HG02852 (cell line): ENCODE measurements at regions not wholly inside any gene's neighbourhood (a gene's known extent, or its start where the extent isn't known, plus 50 kb on each side); places are given as distances from the start of the nearest gene placed in this dataset.
"Not testable (repeated sequence)": the region's sequence is repeated elsewhere in the genome, so short reads cannot be mapped to it uniquely, and the experiment has no call there.

ENCODE experiments used
- ATAC-seq: cut with Tn5 transposase; IDR thresholded peaks from one replicate; pipeline ENCODE4 v1.9.1; 2021; ENCODE audit warnings: mild to moderate bottlenecking, moderate library complexity; ENCODE audit not compliant: unreplicated experiment

DNA sequence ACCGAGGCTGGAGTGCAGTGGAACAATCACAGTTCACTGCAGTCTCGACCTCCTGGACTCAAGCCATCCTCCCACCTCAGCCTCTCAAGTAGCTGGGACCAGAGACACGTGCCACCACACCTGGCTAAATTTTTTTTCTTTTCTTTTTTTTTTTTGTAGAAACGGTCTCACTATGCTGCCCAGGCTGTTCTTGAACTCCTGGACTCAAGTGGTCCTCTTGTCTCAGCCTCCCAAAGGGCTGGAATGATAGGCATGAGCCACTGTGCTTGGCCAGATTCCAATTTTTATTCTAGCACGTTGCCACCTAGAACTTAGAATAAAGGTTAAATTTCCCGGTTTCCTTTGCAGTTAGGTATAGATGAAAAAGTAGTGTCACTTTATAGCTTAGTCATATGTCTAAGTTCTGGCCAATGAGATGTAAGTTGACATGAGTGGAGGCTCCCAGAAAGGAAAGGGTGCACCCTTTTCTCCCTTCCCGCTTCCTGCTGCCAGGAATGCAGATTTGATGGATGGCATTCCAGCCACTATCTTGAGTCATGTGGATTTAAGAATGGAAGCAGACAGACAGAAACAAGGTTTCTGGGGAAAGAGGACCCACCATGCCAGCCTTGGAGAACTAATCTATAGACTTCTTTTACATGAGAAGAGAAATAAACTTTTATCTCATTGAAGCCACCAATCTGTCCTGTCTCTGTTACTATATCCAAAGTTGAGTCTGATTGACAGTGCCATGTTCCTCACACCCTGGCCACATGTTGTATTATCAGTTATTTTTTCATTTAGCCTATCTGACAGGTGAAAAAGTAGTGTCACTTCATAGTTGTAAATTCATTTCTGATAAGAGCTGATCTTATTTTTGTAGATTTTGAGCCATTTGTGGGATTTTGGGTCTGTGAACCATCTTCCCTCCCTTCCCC lies 60.6 kb upstream of the NCOA3 start:
- no peak for ATAC-seq

DNA sequence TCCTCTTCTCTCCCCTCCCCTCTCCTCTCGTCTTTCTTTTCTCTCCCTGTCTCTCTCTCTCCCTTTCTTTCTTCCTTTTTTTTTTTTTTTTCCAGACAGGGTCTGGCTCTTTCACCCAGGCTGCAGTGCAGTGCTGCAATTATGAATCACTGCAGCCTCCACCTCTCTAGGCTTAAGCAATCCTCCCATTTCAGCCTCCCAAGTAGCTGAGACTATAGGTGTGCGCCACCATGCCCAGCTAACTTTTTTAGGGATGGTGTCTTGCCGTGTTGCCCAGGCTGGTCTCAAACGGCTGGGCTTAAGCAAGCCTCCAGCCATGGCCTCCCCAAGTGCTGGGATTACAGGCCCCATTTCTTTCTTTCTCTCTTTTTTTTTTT lies 59.9 kb upstream of the NCOA3 start:
- ATAC-seq, result no peak

DNA sequence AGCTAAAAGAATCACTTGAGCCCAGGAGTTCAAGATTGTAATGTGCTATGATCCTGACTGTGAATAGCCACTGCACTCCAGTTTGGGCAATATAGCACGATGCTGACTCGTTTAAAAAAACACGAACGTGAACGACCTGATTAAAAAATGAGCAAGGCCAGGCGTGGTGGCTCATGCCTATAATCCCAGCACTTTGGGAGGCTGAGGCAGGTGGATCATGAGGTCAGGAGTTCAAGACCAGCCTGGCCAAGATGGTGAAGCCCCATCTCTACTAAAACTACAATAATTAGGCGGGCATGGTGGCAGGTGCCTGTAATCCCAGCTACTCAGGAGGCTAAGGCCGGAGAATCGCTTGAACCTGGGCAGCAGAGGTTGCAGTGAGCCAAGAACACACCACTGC lies 58.6 kb upstream of the NCOA3 start:
- not testable (repeated sequence) for ATAC-seq

DNA sequence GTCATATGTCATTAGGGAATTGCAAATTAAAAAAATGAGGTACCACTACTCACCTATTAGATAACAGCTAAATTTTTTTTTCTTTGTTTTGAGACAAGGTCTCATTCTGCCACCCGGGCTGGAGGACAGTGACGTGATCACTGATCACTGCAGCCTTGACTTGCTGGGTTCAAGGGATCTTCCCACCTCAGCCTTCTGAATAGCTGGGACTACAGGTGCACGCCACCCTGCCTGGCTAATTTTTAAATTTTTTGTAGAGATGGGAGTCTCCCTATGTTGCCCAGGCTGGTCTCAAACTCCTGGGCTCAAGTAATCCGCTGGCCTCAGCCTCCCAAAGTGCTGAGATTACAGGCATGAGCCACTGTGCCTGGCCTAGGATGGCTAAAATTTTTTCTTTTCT lies 57.1 kb upstream of the NCOA3 start:
- no peak for ATAC-seq

DNA sequence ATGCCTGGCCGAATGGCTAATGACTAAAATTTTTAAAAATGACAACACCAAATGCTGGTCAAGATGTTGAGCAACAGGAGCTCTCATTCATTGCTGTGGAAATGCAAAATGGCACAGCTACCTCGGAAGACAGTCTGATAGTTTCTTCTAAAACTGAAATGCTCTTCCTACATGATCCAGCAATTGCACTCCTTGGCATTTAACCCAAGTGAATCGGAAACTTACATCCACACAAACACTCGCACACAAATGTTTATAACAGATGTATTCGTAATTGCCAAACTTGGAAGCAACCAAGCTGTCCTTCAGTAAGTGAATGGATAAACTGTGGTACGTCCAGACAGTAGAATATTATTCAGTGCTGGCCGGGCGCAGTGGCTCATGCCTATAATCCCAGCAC lies 56.4 kb upstream of the NCOA3 start:
- no peak for ATAC-seq

DNA sequence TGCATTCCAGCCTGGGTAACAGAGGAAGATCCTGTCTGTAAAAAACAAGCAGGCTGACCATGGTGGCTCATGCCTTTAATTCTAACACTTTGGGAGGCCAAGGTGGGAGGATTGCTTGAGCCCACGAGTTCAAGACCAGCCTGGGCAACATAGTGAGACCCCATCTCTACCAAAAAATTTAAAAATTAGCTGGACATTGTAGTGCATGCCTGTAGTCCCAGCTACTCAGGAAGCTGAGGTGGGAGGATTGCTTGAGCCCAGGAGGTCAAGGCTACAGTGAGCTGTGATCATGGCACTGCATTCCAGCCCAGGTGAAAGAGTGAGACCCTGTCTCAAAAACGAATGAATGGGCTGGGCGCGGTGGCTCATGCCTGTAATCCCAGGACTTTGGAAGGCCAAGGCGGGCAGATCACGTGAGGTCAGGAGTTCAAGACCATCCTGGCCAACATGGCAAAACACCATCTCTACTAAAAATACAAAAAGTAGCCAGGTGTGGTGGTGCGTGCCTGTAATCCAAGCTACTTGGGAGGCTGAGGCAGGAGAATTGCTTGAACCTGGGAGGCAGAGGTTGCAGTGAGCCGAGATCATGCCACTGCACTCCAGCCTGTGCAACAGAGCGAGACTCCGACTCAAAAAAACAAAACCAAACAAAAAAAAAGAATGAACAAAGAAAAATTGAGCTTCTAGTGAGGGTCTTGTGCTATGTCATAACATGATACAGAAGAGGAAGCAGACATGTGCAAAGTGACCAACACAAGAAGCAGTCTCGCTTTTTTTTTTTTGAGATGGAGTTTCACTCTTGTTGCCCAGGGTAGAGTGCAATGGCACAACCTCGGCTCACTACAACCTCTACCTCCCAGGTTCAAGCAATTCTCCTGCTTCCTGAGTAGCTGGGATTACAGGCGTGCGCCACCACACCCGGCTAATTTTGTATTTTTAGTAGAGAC lies 54.1 kb upstream of the NCOA3 start:
- not testable (repeated sequence) for ATAC-seq

DNA sequence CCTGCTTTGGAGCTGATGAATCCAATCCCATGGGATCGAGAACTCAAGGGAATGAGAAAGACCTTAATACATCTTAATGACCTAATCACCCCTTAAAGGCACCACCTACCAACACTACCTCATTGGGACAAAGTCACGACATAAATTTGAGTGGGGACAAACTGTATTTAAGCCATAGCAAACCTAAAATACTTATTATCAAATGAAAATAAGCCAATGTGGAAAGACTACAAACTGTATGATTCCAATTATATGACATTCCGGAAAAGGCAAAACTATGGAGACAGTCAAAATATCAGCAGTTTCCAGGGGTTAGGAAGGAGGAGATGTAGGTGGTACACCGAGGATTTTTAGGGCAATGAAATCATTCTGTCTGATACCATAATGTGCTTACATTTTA lies 53.3 kb upstream of the NCOA3 start:
- no peak for ATAC-seq

DNA sequence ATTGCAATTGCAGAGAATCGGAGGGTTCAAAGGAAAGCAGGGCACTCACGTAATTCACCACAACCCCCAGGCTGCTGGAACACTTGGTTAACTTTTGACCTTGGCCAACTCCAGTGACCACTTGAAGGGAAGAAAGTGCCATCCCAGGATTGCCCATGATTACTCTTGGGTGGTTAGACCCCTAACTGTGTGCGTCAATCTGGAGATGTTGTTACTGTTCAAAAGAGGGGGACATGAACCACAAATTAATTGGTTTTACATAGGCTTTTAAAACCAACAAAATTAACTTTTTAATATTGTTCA lies 50.1 kb upstream of the NCOA3 start:
- ATAC-seq, result no peak
